ENCODE measurements at regions not wholly inside any gene's neighbourhood (a gene's known extent, or its start where the extent isn't known, plus 50 kb on each side); places are given as distances from the start of the nearest gene placed in this dataset.

GRCh38 chr5:7955476-7955875 lies 86.5 kb downstream of the MTRR start:
- TF ChIP-seq CTCF (IDR thresholded peaks at IDR 0.05), result no peak
- no peaks in the 10 kb centered on the region for H3K4me1 ChIP-seq

GRCh38 chr5:7957329-7957728 lies 88.4 kb downstream of the MTRR start:
- no peak overlapping the region for H3K27ac ChIP-seq
- no peak overlapping the region for H3K4me3 ChIP-seq
- no peaks in the 10 kb centered on the region for H3K9me3 ChIP-seq
- no peaks in the 10 kb centered on the region for H3K36me3 ChIP-seq
- no peaks in the 10 kb centered on the region for H3K27me3 ChIP-seq
- no peak for TF ChIP-seq CTCF (IDR thresholded peaks at IDR 0.05)
- H3K4me1 ChIP-seq, result no peaks in the 10 kb centered on the region
- no peak for DNase-seq (ENCODE audit: low spot score)

More at GRCh38 chr5:7955476-7955875, 86.5 kb downstream of the MTRR start:
- DNase-seq (ENCODE audit: low spot score), result no peak
- no peak overlapping the region for H3K27ac ChIP-seq
- H3K9me3 ChIP-seq, result no peaks in the 10 kb centered on the region
- no peaks in the 10 kb centered on the region for H3K36me3 ChIP-seq
- H3K4me3 ChIP-seq, result no peak overlapping the region
- no peaks in the 10 kb centered on the region for H3K27me3 ChIP-seq

- no peak for DNase-seq (ENCODE audit: low spot score)
- Histone ChIP-seq H3K27me3 (no peaks in the 10 kb centered on the region), H3K36me3 (no peaks in the 10 kb centered on the region), H3K4me3 (no peak overlapping the region), H3K4me1 (no peaks in the 10 kb centered on the region), H3K27ac (no peak overlapping the region), H3K9me3 (no peaks in the 10 kb centered on the region)
- no peak for TF ChIP-seq CTCF (IDR thresholded peaks at IDR 0.05)
Observed at GRCh38 chr5:7960142-7960541, 91.2 kb downstream of the MTRR start.

GRCh38 chr5:7961540-7961939 lies 92.6 kb downstream of the MTRR start:
- TF ChIP-seq CTCF (IDR thresholded peaks at IDR 0.05), result no peak
- no peak overlapping the region for H3K4me3 ChIP-seq
- H3K36me3 ChIP-seq, result no peaks in the 10 kb centered on the region
- H3K27me3 ChIP-seq, result no peaks in the 10 kb centered on the region
- no peak for DNase-seq (ENCODE audit: low spot score)
- no peaks in the 10 kb centered on the region for H3K4me1 ChIP-seq
- no peaks in the 10 kb centered on the region for H3K9me3 ChIP-seq
- no peak overlapping the region for H3K27ac ChIP-seq

GRCh38 chr5:7970816-7971215 lies 101.9 kb downstream of the MTRR start:
- no peak overlapping the region for H3K4me3 ChIP-seq
- no peak overlapping the region for H3K27ac ChIP-seq
- no peak for TF ChIP-seq CTCF (IDR thresholded peaks at IDR 0.05)
- H3K9me3 ChIP-seq, result peaks cover 0 to 5% of the 10 kb centered on the region in 2 donors
- no peaks in the 10 kb centered on the region for H3K4me1 ChIP-seq
- DNase-seq (ENCODE audit: low spot score), result no peak
- H3K27me3 ChIP-seq, result no peaks in the 10 kb centered on the region
- H3K36me3 ChIP-seq, result no peaks in the 10 kb centered on the region

GRCh38 chr5:7976411-7977190 lies 107.7 kb downstream of the MTRR start:
- H3K9me3 ChIP-seq, result no peaks in the 10 kb centered on the region
- no peak for DNase-seq (ENCODE audit: low spot score)
- no peak overlapping the region for H3K27ac ChIP-seq
- no peaks in the 10 kb centered on the region for H3K27me3 ChIP-seq
- H3K4me3 ChIP-seq, result no peak overlapping the region
- no peaks in the 10 kb centered on the region for H3K36me3 ChIP-seq
- no peaks in the 10 kb centered on the region for H3K4me1 ChIP-seq
- TF ChIP-seq CTCF (IDR thresholded peaks at IDR 0.05), result no peak
